GM19023 (cell line): ENCODE measurements at regions not wholly inside any gene's neighbourhood (a gene's known extent, or its start where the extent isn't known, plus 50 kb on each side); places are given as distances from the start of the nearest gene placed in this dataset.

Source experiments
- ATAC-seq: cut with Tn5 transposase; IDR thresholded peaks from one replicate; pipeline ENCODE4 v1.9.1; 2021; ENCODE audit warnings: mild to moderate bottlenecking, moderate library complexity; ENCODE audit not compliant: unreplicated experiment

DNA sequence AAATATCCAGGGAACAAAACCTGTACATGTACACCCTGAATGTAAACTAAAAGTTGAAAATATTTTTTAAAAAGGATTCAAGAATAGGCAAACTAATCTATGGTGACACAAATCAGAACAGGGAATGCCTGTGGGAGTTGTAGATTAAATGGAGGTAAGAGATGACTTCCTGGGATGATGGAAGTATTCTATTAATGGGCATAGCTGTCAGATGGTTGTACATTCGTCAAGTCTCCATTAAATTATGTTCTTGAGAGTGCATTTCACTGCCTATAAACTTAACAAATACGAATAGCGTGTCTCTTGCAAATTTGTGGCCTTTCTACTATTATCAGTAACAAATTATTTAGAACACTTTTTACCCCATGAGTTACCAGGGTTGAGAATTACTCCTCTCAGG, 207.0 kb downstream of the HNMT start:
- ATAC-seq = no peak

DNA sequence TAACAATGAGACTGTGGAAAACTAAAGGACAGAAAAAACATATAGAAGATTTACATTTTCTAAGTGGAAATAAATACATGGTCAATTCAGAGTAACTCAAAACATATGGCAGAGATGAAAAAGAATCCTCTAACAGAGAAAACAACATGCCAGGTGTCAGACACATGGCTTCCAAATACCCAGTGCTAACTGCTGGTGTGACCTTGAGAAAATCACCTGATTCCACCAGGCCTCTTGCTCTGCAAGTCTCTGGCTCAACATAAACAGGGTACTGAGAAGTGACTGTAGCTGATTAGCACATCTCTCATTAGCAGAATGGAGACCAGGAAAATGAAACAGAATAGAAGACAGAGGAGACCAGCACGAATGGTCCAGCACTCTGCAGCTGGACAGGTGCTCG, 210.8 kb downstream of the HNMT start:
- ATAC-seq = no peak

DNA sequence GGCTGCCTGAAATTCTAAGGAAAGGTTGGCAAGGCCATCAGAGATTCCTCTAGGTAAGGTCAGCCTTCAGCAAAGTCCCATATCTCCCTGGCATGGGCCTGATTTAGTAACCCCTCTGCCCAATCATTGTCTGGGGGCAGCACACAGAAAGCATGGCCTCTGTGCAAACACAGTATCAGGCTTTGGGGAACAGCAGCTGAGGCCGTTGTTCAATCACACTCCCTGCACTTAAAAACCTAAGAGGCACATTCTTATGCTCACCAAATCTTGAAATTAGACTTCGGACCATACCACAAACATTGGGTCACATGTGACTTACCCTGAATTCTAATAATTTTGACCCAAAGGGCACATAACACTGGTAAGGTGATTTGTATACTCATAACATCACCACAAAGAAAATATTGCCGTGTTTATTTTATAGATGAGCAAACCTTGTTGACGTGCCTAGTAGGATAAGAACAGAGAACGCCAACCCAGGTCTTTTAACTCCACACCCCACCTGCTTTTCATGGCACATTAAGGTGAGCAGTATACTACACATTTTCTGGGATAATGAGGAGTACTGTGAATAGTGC, 212.7 kb downstream of the HNMT start:
- ATAC-seq = no peak

DNA sequence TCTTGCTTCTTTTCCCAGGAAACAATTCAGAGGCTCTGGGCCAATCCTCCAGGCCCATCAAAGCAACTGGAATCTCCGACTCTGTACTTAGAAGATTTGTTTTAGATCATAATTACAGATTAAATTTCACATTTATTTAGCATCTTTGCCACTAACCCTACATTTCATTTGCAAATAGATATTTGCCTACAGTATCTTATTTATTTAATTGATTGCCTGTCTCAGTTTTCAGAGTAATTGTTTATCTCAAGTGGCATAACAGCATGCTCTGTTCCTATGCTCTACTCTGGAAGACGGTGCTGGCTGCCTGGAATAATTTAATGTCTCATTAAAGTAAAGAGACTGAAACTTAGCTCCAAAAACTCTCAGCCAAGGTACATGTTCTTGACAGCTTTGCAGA, 213.4 kb downstream of the HNMT start:
- ATAC-seq = no peak

DNA sequence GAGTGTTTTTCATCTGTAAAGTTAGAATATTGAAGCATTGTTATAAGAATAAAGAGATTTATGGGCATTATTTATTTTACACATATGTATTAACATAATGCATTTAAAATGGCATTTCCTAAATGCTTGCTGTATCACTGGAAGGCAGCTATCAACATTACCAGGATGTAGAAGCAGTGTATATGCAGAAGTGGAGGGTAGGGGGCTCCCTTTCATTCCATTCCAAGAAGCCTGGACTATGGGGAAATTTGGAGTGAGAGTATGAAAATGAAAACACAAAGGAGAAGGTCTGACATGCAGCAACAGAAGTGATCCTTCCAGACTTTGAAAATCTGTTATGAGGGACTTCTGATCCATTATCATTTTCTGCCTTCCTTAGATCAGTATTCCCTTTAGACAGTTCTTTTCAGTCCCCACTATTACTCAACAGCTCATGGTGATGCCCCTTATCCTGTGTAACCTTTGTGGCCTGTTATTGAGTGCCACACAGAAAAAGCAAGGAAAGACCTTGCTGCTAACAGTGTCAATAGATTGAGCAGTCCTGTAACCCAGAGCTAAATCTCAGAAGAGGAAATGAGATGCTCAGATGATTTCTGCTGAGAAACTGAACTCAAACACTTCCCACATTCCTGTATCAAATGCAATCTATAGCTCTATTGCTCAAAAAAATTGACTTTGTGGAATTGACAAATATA, 216.6 kb downstream of the HNMT start:
- ATAC-seq = no peak

DNA sequence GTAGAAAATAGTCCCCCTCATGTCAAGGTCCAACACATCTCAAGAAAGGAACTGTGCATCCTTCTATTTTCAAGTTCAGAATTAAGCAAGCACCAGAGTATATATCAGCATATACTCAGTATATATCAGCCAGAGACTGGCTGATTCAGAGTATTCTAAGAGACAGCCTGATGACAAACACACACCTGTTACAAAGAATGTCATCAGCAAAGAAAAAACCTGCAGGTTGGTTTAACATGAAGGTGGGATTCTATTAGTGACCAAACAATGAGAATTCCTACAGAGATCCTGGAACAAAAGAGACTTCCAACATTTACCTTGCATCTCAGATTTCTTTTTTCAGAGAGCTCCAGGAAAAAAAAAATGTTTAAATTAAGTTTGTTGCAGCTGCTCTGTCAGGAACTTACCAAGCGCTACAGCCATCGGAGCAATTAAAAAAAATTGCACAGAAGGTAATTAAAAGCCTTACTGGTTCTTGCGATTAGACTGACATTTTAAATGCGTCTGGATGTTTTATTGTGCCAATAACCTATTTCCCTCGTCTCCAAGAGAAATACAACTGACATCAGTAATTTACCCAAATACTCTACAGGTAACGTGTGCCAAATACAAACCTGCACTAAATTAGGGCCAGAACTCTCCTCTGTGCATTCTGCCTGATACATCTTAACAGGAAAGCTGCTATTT, 218.1 kb downstream of the HNMT start:
- no peak for ATAC-seq

DNA sequence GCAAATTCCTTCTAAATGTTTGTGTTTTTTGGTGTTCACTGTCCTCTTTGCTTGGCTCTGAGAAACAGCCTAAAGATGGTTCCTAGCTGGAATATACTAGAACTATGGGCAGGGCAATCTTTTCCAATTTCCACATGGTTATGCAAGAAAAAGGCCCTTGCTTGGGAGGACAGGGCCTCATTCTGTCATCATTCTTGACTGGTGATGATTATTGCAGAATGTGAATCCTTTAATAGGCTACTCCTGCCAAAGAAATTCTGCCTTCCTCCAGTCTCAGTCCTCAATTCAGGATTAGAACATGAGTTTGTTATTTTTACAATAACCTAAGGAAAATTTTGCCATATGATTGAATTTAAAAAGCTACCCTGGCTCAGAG, 218.7 kb downstream of the HNMT start:
- ATAC-seq = no peak

DNA sequence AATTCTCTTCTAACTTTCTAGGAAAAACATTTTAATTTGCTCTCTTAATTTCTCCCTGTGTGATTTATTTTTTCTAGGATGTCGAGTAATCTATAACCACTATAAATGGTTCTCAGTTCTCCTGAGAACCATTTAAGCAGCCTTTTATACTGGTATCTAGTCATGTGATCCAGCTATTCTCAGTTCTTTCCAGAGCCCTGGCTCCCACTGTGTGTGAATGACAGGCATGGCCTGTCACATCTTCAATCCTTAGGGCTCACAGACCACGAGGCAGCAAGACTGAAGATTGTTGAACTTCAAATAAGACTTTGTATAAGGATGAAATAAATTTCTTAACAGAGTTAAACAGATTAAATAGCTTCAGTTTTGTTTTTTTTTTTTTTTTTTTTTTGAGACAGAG, 219.4 kb downstream of the HNMT start:
- ATAC-seq = no peak

DNA sequence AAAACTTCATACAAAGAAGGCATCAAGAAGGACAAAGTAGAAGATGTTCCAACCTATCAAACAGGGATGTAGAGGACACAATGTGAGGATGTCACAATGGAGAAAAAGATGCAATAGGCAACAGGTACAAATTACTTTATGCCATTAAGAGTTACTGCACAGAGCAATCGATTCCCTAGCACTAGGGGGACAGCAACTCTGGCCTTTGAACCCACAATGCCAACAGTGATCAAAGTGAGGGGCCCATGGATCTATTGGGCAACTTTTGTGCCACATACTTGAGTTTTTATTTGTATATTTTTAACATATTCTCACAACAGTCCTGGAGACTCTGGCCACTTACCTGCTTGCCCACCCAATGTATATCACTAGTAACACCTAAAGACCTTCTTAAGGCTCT, 220.2 kb downstream of the HNMT start:
- no peak for ATAC-seq

DNA sequence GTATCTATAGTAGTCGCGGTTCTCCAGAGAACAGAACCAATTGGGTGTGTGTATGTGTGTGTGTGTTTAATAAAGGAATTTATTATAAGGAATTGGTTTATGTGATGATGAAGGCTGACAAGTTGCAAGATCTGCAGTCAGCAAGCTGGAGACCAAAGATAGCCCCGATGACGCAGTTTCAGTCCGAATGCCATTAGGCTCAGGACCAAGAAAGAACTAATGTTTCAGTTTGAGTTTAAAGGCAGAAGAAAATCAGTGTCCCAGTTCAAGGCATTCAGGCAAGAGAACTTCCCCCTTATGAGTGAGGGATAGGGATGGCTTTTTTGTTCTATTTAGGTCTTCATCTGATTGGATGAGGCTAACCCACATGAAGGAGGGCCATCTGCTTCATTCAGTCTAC, 221.6 kb downstream of the HNMT start:
- no peak for ATAC-seq

DNA sequence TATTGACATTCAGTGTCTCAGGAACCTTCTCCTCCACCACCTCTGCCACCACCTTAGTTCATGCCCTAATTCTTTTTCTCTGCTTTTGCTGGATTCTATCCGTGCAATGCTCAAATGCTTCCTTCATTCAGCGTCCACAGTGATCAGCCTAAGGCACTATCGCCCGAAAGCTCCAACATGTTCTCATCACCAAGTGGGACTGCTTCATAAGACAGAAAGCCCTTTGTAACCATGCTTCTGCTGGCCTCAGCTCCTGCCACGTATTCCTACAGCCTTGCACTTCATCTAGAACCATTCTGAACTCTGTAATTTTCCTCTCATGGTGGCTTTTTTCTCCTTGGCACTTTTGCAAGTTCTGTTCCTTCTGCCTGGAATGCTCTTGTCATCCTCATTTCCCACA, 222.9 kb downstream of the HNMT start:
- ATAC-seq = no peak

DNA sequence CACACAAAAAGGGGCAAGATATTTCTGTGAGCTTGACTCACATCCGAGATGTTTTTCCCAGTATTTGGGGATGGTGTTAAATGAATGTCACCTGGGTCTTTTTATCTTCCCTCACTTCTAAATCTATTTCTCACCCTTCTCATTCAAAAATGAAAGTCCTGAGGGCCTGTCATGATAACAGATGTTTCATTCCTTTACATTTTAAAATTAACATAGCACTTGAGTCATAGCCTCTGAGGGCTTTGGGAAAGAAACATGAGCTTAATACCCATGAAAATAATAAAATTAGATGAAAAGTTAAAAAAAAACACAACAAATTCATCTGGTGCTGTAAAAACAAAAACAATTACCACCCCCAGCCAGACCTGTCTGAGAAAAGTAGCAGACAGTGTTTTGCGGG, 226.7 kb downstream of the HNMT start:
- no peak for ATAC-seq

DNA sequence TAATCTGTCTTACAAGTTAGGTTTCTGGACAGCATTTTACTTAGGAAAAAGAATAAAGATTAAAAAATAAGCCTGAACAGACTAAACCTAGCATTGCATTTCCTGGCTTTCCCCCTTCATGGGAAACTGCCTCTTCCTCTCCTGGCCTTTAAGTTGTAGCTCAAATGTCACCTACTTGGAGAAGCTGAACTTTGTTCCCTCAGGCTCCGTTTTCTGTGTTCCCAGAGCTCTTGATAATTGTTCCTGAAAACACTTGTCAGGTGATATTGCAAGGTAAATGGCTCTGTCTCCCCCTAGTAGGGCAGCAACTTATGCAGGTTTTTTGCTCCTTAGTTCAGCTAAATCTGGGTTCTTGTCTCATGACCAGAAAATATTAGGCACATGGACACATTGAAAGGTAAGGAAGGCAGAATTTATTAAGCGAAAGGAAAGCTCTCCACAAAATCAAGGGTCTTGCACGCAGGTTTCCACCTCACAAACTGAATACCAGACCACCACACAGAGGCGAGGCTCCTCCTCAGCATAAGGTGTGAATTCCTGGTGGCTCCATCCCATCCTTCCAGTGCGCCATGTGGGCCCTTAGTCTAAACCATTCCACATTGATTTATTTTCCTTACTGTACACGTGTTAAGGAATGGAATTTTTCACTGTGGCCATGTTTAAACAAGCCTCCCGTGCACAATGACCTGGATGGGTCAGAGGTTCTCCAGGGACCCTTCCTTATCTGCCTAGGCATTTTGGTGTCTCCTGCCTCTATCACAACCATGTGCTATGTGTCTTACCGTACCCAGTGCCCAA, 229.3 kb downstream of the HNMT start:
- ATAC-seq = no peak

DNA sequence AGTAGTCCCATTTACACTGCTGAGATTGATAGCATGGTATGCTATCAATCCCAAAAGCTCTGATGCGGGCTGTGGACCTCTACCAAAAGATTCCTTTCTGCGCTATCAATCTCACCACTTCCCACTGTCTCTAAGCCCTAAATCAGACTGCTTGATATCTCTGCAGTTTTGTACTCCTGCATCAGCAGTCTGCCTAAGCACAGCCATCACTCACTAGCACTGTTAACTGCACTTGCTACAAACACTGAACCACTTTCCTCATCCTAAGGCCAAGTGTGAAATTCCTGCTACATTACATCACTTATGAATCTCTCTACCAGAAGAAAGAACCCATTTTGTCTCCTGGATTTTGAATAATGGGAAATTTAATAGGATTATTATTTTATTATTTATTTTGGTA, 237.0 kb downstream of the HNMT start:
- ATAC-seq = no peak

DNA sequence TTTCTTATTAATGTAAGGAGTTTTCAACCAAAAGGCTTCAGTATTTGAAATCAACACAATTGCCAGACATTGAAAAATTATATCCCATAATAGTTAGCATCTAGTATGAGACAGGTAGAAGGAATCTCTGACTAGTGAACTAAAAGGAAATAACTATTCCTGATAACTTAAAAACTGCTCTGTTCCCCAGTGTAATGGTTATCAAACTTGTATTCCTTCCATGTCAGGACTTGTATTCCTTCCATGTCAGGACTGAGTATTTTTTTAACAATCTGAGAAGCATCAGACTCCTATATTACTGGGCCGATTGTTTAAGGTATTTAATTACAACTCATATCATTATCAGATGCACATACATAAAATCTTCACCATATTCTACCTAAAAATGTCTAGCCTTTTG, 238.5 kb downstream of the HNMT start:
- no peak for ATAC-seq

DNA sequence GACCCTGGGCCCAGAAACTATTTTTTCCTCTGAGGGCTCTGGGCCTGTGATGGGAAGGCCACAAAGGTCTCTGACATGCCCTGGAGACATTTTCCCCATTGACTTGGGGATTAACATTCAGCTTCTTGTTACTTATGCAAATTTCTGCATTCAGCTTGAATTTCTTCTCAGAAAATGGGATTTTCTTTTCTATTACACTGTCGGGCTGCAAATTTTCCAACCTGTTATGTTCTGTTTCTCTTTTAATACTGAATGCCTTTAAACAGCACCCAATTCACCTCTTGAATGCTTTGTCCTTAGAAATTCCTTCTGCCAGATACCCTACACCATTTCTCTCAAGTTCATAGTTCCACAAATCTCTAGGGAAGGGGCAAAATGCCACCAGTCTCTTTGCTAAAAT, 241.0 kb downstream of the HNMT start:
- ATAC-seq = no peak

DNA sequence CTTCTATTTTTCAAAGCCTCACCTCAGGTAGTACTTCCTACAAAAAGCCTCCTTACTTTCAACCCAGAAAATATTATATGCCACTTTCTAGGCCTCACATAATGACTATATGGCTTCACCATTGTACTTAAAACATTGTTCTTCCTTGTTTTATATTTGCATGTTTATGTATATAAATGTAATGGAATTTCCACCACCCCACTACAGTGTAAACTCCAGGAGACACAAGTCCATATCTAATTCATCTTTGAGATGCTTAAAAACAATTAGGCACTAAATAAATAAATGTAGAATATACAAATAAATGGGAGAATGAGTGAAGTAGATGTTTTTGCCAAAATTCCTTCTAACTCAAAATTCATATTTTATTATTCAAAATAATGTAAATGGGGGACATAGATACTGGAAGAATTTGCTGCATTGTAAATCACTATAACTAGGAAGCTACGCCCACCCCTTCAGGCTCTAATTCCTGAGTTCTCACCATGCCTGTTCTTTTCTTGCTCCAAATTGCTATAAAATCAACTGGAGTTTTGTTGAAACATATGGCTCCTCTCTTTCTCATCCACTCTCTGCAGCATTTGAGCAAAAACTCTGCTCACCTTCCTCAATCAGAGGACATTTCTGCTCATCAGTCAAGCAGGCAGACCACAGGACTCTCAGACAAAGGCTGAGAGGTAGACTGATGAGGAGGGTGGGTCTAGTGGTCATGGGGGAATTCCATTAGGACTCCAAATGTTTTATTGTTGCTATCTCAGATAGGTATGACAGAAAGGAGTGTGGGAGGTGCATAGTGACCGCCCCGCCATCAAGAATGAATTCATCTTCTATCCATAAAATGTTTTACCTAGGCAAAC, 243.0 kb downstream of the HNMT start:
- ATAC-seq = no peak

DNA sequence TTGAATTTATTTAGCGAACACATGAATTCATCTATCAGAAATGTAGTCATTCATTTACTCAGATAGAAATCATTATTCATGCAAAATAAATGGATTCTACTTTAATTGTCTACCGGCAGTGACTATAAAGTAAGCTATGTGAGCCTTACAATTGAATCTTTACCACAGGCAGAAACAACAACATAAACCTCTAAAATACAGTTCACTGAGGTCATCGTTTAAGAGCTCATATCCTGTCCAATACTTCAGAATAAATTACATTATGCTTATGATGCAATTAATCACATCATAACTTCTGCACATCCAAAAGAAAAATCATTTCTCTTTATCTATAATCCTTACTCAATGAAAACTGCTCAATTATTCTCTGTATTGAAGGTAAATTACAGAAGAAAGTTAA, 244.7 kb downstream of the HNMT start:
- no peak for ATAC-seq

DNA sequence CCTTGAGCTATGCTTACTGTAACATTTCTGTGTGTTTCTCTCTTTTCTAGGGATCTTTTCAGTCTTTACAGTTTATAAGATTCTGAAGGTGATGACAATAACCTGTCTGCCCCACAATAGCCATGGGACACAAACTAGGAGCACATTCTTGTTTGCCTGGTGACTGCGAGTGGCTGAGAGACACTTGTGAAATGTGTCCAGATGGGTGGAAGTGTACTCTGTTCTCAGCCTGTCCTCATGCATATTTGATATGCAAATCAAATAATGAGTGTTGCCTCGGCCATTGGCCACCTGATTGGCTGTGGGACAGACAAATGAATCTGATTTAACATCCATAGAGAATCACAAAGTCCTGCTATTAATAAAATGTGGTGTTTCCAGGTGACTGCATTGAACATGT, 246.2 kb downstream of the HNMT start:
- ATAC-seq = no peak

DNA sequence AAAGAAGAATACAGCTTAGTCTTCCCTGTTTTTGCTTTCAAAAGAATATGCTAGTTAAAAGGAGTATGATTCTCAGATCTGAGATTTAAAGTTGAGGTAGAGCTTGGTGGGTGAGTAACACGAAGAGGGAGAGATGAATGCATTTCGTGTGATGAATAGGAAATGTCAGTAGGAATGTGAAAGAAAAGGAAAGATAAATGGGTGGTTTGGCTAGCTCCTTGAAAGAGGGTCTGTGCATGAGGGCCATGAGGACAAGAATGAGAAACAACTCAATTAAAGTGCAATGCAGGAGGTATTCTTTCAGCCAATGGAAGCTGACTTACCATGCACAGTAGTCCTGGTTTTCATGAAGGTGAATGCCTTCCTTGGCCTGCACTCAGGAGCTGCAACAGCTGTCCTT, 248.2 kb downstream of the HNMT start:
- no peak for ATAC-seq

DNA sequence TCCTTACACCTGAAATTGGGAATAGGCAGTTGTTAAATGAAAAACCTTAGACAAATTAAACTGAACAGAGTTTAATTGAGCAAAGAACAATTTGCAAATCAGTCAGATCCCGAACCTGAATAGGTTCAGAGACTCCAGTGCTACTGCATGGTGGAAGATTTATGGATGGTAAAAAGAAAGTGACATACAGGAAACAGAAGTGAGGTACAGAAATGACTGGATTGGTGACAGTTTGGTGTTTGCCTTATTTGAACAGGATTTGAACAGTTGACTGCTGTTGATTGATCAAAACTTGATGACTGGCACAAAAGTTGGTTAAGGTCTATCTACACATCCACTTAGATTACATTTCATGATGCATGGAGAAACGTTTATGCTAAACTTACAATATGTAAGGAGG, 248.8 kb downstream of the HNMT start:
- no peak for ATAC-seq
